Ovary (tissue), 3 donors: ENCODE measurements at regions not wholly inside any gene's neighbourhood (a gene's known extent, or its start where the extent isn't known, plus 50 kb on each side); places are given as distances from the start of the nearest gene placed in this dataset.

ENCODE experiments used
- CTCF ChIP-seq, 3 donors: fragments of 450-650 bp in 2 of 3; fragments of 200-600 bp in 1 of 3; IDR thresholded peaks; one replicate each; pipeline versions ENCODE4 v1.5.1 to v1.8.0; 2016 to 2022; ENCODE audit warnings: antibody characterized with exemption in 3 of 3, mild to moderate bottlenecking in 1 of 3
- POLR2A ChIP-seq: fragments of 450-650 bp; IDR thresholded peaks from one replicate; pipeline ENCODE4 v1.6.1; 2017; ENCODE audit warnings: antibody characterized with exemption, mild to moderate bottlenecking, moderate library complexity
- donor health status: DM: no; HTN: no; CAD: no.

GRCh38 chr3:176349706-176350105 lies 847.6 kb downstream of the TBL1XR1 start:
- TF ChIP-seq POLR2A (no peak), CTCF (IDR thresholded peaks at IDR 0.05) (no peak)
